ENCODE measurements at regions not wholly inside any gene's neighbourhood (a gene's known extent, or its start where the extent isn't known, plus 50 kb on each side); places are given as distances from the start of the nearest gene placed in this dataset.

DNA sequence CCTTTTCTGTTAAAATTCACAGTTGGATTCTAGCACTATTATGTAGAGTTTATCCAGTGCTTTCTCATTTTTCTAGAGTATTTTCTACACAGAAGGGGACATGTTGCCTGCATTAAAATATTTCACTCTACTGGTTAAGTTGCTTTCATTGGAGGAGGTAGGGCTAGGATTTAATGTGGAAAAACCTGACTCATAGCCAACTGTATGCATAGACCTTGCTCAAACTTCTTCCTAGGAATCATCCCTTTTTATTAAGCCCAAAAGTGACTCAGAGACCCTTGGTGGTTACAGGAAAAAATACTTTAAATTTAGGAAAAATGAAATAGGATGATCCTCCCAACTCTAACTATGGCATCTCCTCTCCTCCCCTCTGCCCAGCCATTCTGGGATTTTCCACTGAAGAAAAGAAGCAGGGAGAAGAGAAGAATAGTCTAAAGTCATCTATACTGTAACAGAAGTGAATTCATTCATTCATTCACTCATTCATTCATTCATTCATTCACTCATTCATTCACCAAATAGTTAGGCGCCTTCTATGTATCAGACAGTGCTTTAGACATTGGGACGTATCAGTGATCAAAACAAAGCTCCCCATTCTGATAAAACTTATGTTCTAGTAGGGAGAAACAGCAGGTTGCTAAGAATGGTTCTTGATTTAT lies 109.0 kb upstream of the HTR2A start:
- TF ChIP-seq ZNF274 (IDR thresholded peaks at IDR 0.05; ENCODE audit: low read depth, low read length): no peak
- no peak overlapping the region for H3K4me3 ChIP-seq (ENCODE audit: low read length)

GRCh38 chr13:47004540-47004939 lies 107.7 kb upstream of the HTR2A start:
- no peak for TF ChIP-seq ZNF274 (IDR thresholded peaks at IDR 0.05; ENCODE audit: low read depth, low read length)
- no peak overlapping the region for H3K4me3 ChIP-seq (ENCODE audit: low read length)

DNA sequence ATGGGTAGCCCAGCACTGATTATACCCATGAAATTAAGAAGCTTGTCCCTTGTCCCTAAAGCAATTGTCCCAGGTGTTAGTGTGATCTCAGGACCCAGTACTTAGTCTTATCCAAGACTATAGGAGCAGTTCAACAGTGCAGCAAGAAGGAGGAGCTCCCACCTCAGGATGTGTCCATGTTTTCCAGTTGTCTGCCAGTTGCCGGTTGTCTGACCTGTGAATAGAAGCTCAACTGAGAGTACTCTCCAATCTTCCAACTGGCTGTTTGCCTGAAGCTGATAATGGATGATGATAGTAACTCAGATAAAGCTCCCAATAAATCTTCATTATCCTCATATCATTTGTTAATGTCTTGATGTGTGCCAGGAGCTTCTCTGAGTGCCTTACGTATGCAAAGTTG lies 107.2 kb upstream of the HTR2A start:
- H3K4me3 ChIP-seq (ENCODE audit: low read length): no peak overlapping the region
- TF ChIP-seq ZNF274 (IDR thresholded peaks at IDR 0.05; ENCODE audit: low read depth, low read length): no peak

DNA sequence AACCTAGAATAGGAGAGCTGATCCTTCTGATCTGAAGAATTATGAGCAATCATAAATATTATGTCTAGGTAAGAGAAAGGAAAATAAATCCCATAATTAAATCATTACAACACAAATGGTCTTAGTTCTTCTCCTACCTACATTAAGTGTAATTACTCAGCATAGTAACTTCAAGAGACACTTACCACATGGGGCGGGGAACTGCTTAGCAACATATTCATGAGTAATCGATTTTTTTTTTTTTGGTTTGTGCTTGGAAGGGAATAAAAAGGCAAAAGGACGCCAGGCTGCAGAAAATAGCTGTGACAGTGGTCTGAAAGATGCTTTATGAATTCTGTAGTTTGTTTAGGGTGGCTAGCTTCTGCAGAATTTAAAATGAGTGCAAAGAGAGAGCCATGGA lies 103.3 kb upstream of the HTR2A start:
- H3K4me3 ChIP-seq (ENCODE audit: low read length): no peak overlapping the region
- no peak for TF ChIP-seq ZNF274 (IDR thresholded peaks at IDR 0.05; ENCODE audit: low read depth, low read length)

GRCh38 chr13:46996316-46997030 lies 99.6 kb upstream of the HTR2A start:
- TF ChIP-seq ZNF274 (IDR thresholded peaks at IDR 0.05; ENCODE audit: low read depth, low read length): no peak
- H3K4me3 ChIP-seq (ENCODE audit: low read length): no peak overlapping the region

- no peak overlapping the region for H3K4me3 ChIP-seq (ENCODE audit: low read length)
- no peak for TF ChIP-seq ZNF274 (IDR thresholded peaks at IDR 0.05; ENCODE audit: low read depth, low read length)
These were observed 99.0 kb upstream of the HTR2A start for GRCh38 chr13:46995874-46996273.

DNA sequence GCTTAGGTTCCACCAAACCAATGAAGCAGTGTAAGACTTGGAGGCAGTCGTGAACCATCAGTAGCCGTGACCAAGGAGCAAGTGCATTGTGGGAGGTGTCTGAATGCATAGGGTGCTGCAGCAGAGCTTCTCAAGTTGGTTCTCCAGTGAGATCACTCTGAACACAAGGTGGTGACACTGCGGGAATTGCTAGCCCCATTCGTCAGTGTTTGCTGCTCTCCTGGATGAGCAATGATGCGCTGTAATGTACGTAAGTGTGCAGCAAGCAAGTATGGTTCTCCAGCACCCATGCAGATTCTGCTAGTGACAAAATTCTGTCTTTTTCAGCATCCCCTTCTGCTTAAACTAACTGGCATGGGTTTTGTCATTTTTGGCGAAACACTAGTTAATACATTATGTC lies 97.6 kb upstream of the HTR2A start:
- H3K4me3 ChIP-seq (ENCODE audit: low read length): no peak overlapping the region
- TF ChIP-seq ZNF274 (IDR thresholded peaks at IDR 0.05; ENCODE audit: low read depth, low read length): no peak

DNA sequence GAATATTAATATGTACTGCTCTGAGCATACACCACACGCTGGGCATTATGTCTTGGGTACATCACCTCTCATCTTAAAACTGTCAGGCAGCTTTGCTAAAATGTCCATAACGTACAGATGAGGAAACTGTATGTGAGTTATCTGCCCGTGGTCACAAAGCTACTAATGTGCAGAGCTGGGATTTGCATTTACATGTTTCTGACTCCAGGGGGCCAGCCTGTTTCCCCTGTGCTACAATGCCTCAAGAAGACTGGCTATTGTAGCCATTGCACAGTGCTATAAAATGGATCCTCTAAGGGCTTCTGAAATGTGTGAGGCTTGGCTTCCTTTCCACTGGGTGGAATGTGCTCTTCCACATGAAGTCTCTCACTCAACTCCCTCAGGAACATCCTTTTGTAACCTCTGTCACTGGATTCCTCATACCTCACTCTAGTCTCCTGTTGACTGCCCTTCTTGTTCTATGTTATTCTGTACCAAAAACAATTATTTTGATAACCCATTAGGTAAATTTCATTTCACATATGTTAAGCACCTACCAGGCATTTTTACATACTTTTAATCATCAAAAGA lies 95.6 kb upstream of the HTR2A start:
- H3K4me3 ChIP-seq (ENCODE audit: low read length): no peak overlapping the region
- TF ChIP-seq ZNF274 (IDR thresholded peaks at IDR 0.05; ENCODE audit: low read depth, low read length): no peak

DNA sequence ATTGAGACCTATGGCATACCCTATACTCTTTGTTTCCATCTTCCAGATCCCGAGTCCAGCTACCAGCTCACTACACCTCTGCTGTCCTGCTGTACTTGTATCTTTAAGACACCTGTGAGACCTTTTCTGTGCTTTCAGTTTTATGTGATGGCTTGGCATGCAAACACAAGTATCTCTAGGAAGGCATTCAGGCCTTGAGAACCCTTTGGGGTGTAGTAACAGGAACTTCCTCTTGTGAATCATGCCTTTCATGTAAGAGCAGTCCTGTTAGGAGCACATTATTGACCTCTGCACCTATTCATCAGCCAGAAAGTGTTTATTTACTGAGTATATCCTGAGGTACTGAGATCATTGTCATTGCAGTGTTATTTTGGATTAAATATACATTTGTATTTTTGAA lies 87.0 kb upstream of the HTR2A start:
- peak overlapping the region; percentile 49; the same call in 1 of the 2 replicates for H3K4me3 ChIP-seq (ENCODE audit: low read length)
- TF ChIP-seq ZNF274 (IDR thresholded peaks at IDR 0.05; ENCODE audit: low read depth, low read length): no peak

DNA sequence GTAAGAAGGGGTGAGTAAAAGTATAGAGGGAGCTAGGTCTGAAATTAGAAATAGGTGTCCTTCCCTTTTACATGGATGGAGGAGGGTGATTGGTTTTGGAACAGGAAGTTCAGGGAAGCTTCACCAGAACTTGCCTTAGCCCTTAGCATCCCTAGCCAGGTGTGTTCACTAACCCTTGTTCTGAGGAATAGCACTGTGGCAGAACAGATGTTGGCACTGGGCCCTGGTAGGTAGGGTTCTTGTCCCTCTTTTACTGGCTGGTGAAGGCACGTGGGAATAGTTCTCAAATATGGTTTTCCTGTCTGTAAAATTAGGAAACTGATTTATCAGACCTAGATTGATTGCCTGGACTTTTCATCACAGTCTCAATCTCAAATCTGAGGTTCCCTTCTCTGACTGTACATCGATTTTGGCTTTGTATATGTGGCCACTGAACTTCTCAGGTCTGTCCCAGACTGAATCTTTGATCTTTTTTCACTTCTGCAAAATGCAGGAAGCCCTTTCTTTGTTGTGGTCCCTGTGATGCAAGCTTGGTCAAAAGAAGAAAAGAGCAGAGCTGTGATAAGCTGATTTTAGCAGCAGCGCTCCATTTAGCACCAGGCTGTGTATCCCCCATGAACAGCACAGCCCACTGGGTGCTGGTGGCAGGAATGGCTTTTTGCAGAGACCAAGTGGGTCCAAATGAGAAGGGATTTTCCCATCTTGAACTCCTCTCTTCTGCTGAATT lies 86.2 kb upstream of the HTR2A start:
- no peak for TF ChIP-seq ZNF274 (IDR thresholded peaks at IDR 0.05; ENCODE audit: low read depth, low read length)
- H3K4me3 ChIP-seq (ENCODE audit: low read length): peak overlapping the region; percentile 49; the same call in 1 of the 2 replicates

DNA sequence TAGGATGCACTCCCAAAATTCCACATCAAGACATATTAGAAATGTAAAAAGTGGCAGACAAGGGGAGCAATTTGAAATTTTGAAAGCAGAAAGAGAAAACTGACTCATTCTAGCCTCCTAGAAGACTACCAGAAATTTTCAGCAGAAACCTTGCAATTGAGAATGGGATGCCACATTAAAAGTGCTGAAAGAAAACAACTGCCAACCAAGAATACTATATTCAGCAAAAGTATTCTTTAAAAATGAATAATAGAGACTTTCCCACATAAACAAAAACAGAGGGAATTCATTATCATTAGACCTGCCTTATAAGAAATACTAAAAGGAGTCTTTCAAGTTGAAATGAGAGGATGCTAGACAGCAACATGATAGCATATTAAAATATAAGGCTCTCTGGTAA lies 78.3 kb upstream of the HTR2A start:
- no peak overlapping the region for H3K4me3 ChIP-seq (ENCODE audit: low read length)
- no peak for TF ChIP-seq ZNF274 (IDR thresholded peaks at IDR 0.05; ENCODE audit: low read depth, low read length)

- H3K4me3 ChIP-seq (ENCODE audit: low read length): no peak overlapping the region
- TF ChIP-seq ZNF274 (IDR thresholded peaks at IDR 0.05; ENCODE audit: low read depth, low read length): no peak
These were observed 71.6 kb upstream of the HTR2A start for GRCh38 chr13:46968450-46968849.

GRCh38 chr13:46964789-46965527 lies 68.1 kb upstream of the HTR2A start:
- no peak overlapping the region for H3K4me3 ChIP-seq (ENCODE audit: low read length)
- TF ChIP-seq ZNF274 (IDR thresholded peaks at IDR 0.05; ENCODE audit: low read depth, low read length): no peak

- no peak overlapping the region for H3K4me3 ChIP-seq (ENCODE audit: low read length)
- no peak for TF ChIP-seq ZNF274 (IDR thresholded peaks at IDR 0.05; ENCODE audit: low read depth, low read length)
These were observed 67.1 kb upstream of the HTR2A start for GRCh38 chr13:46963904-46964303.

Measured in GM08714 (cell line).